Activated naive CD4-positive, alpha-beta T cell treated with anti-CD3 and anti-CD28 coated beads, Interleukin-2, amount 10 ng/mL, durations not matched to agents 7 days and 5 days (primary cell): ENCODE measurements at regions not wholly inside any gene's neighbourhood (a gene's known extent, or its start where the extent isn't known, plus 50 kb on each side); places are given as distances from the start of the nearest gene placed in this dataset.

Source experiments
- CTCF ChIA-PET: fragments of 350-600 bp; sonication (Branson Sonifier 250); formaldehyde crosslinking; loops from one replicate; lab custom pipeline; 2021; ENCODE audit warnings: antibody characterized with exemption; lab: Charles Lee
- DNase-seq: peaks from one replicate; pipeline ENCODE4 v3.0.0-alpha.2; 2020
- H3K27ac Mint-ChIP-seq: one replicate; pipeline ENCODE4 v1.8.0; 2021; ENCODE audit warnings: mild to moderate bottlenecking, moderate library complexity, mixed read lengths
- H3K27me3 Mint-ChIP-seq: one replicate; pipeline ENCODE4 v1.8.0; 2021; ENCODE audit warnings: mild to moderate bottlenecking, mixed read lengths
- H3K36me3 Mint-ChIP-seq: one replicate; pipeline ENCODE4 v1.8.0; 2021; ENCODE audit warnings: mixed read lengths
- H3K4me1 Mint-ChIP-seq: one replicate; pipeline ENCODE4 v1.8.0; 2021; ENCODE audit warnings: mixed read lengths
- H3K4me3 Mint-ChIP-seq: one replicate; pipeline ENCODE4 v1.8.0; 2021; ENCODE audit warnings: mild to moderate bottlenecking, moderate library complexity, mixed read lengths
- H3K9me3 Mint-ChIP-seq: one replicate; pipeline ENCODE4 v1.8.0; 2021; ENCODE audit warnings: mixed read lengths

DNA sequence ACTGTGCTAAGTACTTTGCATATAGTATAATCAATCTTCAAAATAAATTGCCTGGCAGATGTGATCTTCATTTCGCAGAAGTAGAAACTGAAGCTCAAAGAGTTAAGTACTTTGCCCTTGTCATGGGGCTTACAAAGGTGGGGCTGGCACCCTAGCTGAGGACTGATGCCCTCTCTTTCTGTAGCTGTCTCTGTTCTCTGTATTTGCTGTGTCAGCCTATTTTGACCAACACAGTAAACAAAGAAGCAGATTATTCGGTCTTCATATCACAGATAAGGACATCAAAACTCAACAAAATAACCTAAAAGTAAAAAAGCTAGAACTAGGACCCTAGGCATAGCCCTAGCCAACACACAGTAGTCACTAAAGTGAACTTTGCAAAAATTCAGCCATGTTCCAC is 570.5 kb upstream of the TENM3 start:
- H3K27me3 Mint-ChIP-seq: no peaks in the 10 kb centered on the region
- no peak for DNase-seq
- H3K27ac Mint-ChIP-seq: no peak overlapping the region
- no peaks in the 10 kb centered on the region for H3K36me3 Mint-ChIP-seq
- H3K4me1 Mint-ChIP-seq: no peaks in the 10 kb centered on the region
- H3K9me3 Mint-ChIP-seq: peaks cover 2% of the 10 kb centered on the region
- CTCF ChIA-PET: no interaction called here
- no peak overlapping the region for H3K4me3 Mint-ChIP-seq

DNA sequence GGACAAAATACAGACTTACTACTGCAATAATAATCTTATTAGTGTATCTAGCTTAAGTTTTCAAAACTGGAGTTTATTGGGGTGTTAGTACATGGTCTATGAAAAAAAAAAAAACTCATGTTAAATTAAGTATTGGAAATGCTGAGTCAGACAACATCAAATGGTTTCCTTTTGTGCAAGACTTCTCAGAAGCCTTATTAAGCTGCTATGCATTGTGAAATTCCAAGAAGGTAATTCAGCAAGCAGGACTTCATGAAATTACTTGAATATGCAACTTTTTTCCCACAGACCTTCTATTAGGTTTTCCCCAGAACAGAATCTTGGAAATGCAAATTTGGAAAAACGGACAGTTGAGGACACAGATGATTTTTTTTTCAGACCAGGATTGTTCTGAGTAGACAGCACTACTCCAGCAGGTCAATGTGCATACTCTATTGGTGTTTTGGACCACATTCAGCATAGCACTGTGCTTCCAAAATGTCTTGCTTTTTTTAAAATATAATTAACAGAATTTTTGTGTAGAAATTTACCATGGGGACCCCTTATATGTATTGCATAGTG is 568.8 kb upstream of the TENM3 start:
- no peak overlapping the region for H3K4me3 Mint-ChIP-seq
- H3K27me3 Mint-ChIP-seq: no peaks in the 10 kb centered on the region
- CTCF ChIA-PET: no interaction called here
- no peak overlapping the region for H3K27ac Mint-ChIP-seq
- no peaks in the 10 kb centered on the region for H3K36me3 Mint-ChIP-seq
- peaks cover 2% of the 10 kb centered on the region for H3K9me3 Mint-ChIP-seq
- no peaks in the 10 kb centered on the region for H3K4me1 Mint-ChIP-seq
- DNase-seq: no peak

DNA sequence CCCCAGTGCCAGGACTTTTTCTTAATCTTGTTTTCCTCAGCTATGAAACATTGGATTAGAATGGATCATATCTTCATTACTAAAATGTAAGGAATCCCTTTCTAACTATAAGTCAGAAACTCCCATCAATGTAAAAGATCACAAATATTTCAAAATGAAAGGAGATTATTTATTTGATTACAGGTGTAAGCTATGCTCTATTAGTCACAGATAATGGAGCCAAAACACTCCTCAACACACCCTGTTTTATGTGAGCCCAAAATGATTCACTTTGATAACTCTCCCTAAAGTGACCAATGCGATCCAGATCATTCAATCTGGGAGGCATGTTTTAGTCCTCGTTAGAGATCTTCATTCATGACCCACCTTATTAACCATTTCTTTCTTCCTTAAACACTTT is 566.7 kb upstream of the TENM3 start:
- Mint-ChIP-seq H3K27me3 (no peaks in the 10 kb centered on the region), H3K27ac (no peak overlapping the region), H3K4me1 (no peaks in the 10 kb centered on the region), H3K9me3 (no peaks in the 10 kb centered on the region), H3K36me3 (no peaks in the 10 kb centered on the region), H3K4me3 (no peak overlapping the region)
- DNase-seq: no peak
- CTCF ChIA-PET: no interaction called here

DNA sequence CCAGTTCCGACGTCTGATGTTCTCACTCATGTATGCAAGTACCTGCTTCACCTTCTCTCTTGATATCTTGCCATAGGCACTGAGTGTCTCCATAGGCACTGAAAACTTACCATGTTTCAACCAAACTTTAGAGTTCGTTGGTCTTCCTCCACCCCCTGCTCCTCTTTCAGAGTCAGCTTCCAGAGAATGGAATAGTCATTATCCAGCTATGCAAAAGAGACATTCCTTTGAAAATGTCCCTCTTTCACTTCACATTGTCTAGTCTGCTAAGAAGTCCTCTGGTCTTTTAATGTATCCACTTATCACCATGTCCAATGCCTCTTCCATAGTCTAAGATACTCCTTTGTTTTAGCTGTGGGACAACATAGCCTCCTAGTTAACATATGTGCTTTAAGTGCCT is 566.0 kb upstream of the TENM3 start:
- Mint-ChIP-seq H3K4me3 (no peak overlapping the region), H3K4me1 (no peaks in the 10 kb centered on the region), H3K36me3 (no peaks in the 10 kb centered on the region), H3K9me3 (no peaks in the 10 kb centered on the region), H3K27me3 (no peaks in the 10 kb centered on the region), H3K27ac (no peak overlapping the region)
- CTCF ChIA-PET: no interaction called here
- no peak for DNase-seq

DNA sequence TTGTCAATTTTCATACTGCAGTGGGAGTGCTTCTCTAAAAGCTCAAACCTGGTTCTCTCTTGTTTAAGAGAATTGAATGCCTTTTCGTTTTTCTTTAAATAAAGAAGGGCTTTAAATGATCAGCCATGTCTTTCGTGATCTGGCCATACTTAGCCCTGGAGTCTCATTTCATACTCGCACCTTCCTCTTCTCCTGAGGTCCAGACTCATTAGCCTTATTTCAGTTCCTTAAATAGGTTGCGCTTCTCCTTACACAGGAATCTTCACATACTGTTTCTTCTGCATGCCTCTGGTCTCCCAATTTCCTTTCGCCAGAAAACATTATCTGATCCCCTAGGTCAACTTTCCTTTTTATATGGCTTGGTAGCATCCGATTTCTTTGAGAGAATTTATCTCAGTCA is 565.6 kb upstream of the TENM3 start:
- Mint-ChIP-seq H3K36me3 (no peaks in the 10 kb centered on the region), H3K27ac (no peak overlapping the region), H3K4me1 (no peaks in the 10 kb centered on the region), H3K9me3 (no peaks in the 10 kb centered on the region), H3K4me3 (no peak overlapping the region), H3K27me3 (no peaks in the 10 kb centered on the region)
- CTCF ChIA-PET: no interaction called here
- no peak for DNase-seq

DNA sequence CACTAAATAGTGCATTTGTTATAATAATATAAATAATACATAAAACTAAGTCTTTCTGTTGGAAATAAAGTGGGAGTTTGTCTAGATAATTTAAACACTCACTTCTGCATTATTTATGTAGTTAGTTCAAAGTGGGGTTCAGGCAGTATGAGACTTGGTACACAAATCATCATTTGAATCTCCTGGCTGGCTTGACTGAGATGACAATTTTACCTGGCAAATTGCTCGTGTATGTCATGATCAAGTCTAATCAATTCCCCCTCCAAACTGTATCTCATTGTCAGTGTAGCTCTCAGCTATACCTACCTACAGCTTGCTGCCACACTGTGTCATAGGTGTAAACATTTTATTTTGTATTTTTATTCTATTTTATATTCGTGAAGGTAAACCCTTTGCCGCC is 563.4 kb upstream of the TENM3 start:
- Mint-ChIP-seq H3K9me3 (no peaks in the 10 kb centered on the region), H3K4me1 (no peaks in the 10 kb centered on the region)
- CTCF ChIA-PET: no interaction called here

DNA sequence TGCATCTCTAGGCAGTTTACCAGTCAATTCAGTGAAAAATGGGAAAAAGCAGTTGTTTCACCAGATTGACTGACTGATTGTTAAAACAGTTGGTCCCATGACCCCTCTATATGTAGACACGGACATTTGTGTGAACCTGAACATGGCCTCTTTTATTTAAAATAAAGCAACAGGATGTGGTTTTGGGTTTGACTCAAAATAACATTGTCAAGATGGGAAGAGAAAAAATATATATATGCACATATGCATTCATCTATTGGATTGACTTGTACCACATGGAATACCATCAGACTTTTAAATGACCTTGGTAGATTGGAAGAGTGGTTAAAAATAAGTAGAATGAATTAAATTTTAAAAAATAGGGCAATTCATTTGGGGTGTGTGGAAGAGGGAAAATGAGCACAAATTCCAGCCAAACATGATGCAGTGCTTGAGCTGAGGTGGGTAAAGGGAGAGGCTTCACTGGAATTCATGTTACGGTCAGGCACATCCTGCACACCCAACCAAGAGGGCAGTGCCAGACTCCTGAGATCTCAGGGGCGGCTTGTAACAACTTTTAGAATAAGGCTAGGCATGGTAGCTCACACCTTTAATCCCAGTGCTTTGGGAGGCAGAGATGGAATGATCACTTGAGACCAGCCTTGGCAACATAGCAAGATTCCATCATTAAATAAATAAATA is 560.7 kb upstream of the TENM3 start:
- Mint-ChIP-seq H3K36me3 (no peaks in the 10 kb centered on the region), H3K27ac (no peak overlapping the region), H3K4me3 (no peak overlapping the region), H3K27me3 (no peaks in the 10 kb centered on the region), H3K9me3 (no peaks in the 10 kb centered on the region), H3K4me1 (no peaks in the 10 kb centered on the region)
- CTCF ChIA-PET: no interaction called here
- no peak for DNase-seq

More for the DNA sequence above, 563.4 kb upstream of the TENM3 start:
- Mint-ChIP-seq H3K36me3 (no peaks in the 10 kb centered on the region), H3K4me3 (no peak overlapping the region), H3K27me3 (no peaks in the 10 kb centered on the region), H3K27ac (no peak overlapping the region)
- no peak for DNase-seq

DNA sequence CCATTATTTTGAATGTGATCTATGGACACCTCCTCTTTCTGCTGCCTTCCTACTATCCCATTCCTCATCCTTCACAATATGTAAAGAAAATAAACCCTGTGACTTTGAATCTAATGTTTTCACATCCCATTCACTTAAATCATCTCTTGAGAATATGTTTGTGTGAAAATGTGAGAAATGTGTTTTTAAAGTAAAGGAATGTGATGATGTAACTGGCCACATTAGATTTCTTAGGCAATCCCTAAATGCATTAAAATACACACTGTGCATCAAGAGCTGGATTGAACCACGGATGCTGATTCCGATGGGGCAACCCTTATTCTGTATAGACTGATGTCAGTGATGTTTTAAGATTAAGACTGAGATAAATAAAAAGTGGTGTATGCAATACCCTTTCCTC is 558.9 kb upstream of the TENM3 start:
- Mint-ChIP-seq H3K36me3 (no peaks in the 10 kb centered on the region), H3K4me3 (no peak overlapping the region), H3K27me3 (no peaks in the 10 kb centered on the region), H3K9me3 (no peaks in the 10 kb centered on the region), H3K4me1 (no peaks in the 10 kb centered on the region), H3K27ac (no peak overlapping the region)
- no peak for DNase-seq
- CTCF ChIA-PET: no interaction called here

DNA sequence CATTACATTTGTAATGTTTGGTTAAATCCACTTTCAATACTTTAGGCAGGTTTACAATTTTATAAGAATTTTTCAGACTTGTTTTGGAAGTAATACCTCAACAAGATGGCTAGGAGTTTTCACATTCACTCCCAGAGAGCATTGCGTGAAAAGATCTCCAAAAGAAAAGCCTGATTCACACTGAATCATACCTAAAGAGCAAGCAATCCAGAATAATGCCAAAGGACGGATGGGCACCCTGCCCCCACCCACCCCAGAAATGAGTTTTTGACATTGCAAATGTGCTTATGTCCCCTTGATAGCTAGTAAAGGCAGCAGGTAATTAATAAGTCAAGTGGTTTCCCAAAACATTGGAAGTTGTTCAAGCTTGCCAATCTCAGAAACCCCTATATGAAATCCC is 557.7 kb upstream of the TENM3 start:
- H3K27me3 Mint-ChIP-seq: no peaks in the 10 kb centered on the region
- CTCF ChIA-PET: no interaction called here

DNA sequence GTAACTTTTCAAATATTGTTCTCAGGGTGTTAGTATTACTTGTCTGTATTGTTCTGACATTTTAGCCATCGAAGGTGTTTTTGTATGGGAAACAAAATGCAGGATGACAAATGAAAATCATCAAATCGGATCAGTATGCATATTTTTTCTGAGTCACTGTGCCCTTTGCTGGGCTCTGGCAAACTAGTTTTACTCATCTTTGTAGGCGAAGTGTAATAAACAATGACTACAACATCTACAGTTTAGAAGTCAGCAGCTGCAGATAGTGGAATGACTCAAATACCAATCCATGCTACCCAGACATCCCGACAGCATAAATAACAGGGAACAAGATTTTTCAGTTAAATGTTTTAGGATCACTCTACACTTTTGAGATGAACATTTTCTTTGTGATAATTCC is 557.3 kb upstream of the TENM3 start:
- Mint-ChIP-seq H3K27me3 (no peaks in the 10 kb centered on the region), H3K36me3 (no peaks in the 10 kb centered on the region), H3K27ac (no peak overlapping the region), H3K4me1 (no peaks in the 10 kb centered on the region), H3K4me3 (no peak overlapping the region), H3K9me3 (no peaks in the 10 kb centered on the region)
- no peak for DNase-seq
- CTCF ChIA-PET: no interaction called here

More for the DNA sequence above, 557.7 kb upstream of the TENM3 start:
- H3K9me3 Mint-ChIP-seq: no peaks in the 10 kb centered on the region
- no peaks in the 10 kb centered on the region for H3K4me1 Mint-ChIP-seq
- no peak for DNase-seq
- H3K4me3 Mint-ChIP-seq: no peak overlapping the region
- H3K36me3 Mint-ChIP-seq: no peaks in the 10 kb centered on the region
- no peak overlapping the region for H3K27ac Mint-ChIP-seq

DNA sequence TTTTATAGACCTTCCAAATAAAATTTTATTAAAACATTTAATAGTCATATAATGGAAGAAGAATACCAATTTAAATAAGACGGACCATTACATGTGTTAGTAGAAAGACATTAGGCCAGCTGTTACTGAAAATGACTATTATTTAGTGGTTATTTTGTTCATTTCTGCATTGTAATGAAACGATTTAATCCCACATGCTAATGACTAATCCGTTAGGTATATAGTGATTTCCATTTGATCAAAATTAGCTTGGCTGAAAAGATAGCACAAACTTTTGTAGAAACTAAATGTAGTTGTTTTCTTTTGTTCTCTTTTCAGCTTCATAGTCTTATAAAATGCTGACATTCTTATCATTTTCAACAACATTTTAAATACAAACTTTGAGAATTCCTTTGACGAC is 556.1 kb upstream of the TENM3 start:
- Mint-ChIP-seq H3K4me3 (no peak overlapping the region), H3K9me3 (no peaks in the 10 kb centered on the region), H3K4me1 (no peaks in the 10 kb centered on the region), H3K27ac (no peak overlapping the region), H3K27me3 (no peaks in the 10 kb centered on the region), H3K36me3 (no peaks in the 10 kb centered on the region)
- CTCF ChIA-PET: no interaction called here
- no peak for DNase-seq

DNA sequence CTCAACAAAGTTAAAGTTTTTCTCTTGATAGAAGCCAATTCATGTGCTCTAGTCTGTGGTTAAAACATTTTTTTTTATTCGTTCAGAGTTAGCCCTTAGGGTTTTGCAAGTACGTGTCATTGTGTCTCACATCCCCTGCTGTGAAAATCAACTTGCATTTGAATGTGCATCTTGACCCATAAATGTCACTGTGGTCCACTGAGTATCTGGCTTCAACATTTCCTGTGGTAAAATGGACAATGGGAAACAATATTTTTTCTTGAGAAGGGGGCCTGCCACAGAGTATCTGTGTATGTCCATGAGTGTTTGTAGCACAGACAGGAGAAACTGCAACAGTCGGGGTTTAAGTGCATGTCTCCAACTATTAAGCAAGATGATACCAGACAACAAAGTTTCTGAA is 554.8 kb upstream of the TENM3 start:
- Mint-ChIP-seq H3K27ac (no peak overlapping the region), H3K36me3 (no peaks in the 10 kb centered on the region), H3K4me3 (no peak overlapping the region), H3K4me1 (no peaks in the 10 kb centered on the region), H3K9me3 (no peaks in the 10 kb centered on the region), H3K27me3 (no peaks in the 10 kb centered on the region)
- CTCF ChIA-PET: no interaction called here
- DNase-seq: no peak

DNA sequence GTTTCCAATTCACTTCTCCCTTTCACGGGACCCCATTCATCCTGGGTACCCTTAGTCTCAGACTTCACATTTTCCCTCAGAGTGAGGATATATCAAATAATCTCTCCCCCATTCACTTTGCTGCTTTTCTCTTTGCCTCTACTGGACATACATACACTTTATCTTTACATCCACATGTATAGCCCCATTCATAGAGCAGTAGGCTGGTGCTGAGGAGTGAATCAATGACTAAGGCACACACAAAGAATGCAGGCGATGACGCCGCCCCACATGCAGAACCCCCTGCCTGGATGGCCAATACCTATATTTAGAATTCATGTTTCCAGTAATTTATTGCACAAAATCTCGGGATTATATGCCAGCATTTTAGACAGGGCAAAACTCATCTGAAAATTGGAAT is 554.3 kb upstream of the TENM3 start:
- H3K27me3 Mint-ChIP-seq: no peaks in the 10 kb centered on the region
- no peaks in the 10 kb centered on the region for H3K9me3 Mint-ChIP-seq
- H3K36me3 Mint-ChIP-seq: no peaks in the 10 kb centered on the region
- CTCF ChIA-PET: no interaction called here
- H3K4me1 Mint-ChIP-seq: no peaks in the 10 kb centered on the region
- no peak overlapping the region for H3K4me3 Mint-ChIP-seq
- no peak for DNase-seq
- no peak overlapping the region for H3K27ac Mint-ChIP-seq

DNA sequence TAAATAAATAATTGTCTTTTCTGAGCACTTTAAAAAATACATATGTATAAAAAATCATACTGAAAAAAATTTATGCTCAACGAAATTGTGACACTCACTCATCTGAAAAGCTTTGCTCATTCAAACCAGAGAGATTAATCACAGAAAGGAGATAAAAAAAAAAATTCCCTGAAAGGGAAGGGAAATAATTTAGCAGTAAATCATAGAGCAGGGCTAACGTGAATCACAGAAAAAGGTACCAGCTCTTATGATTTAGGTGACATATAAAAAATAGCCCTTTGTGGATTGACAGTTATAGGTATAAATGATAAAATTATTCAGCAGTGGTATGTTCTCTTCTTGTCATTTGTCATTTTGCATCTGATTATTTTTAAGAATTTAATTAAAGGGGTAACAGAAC is 552.7 kb upstream of the TENM3 start:
- CTCF ChIA-PET: interaction anchor here (0.7 kb wide), 1 partner anchor 28 kb away, joined by 3 read pairs; no protein-coding TSS in a partner anchor
- Mint-ChIP-seq H3K36me3 (no peaks in the 10 kb centered on the region), H3K27me3 (no peaks in the 10 kb centered on the region), H3K27ac (no peak overlapping the region), H3K9me3 (no peaks in the 10 kb centered on the region), H3K4me1 (no peaks in the 10 kb centered on the region), H3K4me3 (no peak overlapping the region)
- no peak for DNase-seq

DNA sequence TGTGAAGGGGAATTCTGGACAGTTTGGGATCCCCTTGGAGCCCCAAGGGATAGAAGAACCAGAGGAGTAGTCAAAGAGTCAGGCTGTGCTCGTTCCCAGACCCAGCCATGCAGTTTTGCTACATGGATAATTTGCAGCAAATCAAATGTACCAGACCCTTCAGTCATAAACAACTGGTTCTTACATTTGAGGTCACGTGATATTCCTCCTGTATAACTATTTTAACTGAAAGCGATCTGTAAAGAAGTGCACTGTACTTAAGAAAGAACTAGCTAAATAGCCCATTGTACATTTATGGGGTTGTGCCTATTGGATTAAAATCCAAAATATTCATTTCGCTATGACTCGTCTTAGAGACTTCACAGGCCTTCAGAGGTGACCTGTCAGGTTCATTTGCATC is 550.2 kb upstream of the TENM3 start:
- DNase-seq: no peak
- H3K4me1 Mint-ChIP-seq: no peaks in the 10 kb centered on the region
- no peaks in the 10 kb centered on the region for H3K36me3 Mint-ChIP-seq
- no peaks in the 10 kb centered on the region for H3K27me3 Mint-ChIP-seq
- no peaks in the 10 kb centered on the region for H3K9me3 Mint-ChIP-seq
- CTCF ChIA-PET: no interaction called here
- no peak overlapping the region for H3K27ac Mint-ChIP-seq
- no peak overlapping the region for H3K4me3 Mint-ChIP-seq
